ENCODE measurements at regions not wholly inside any gene's neighbourhood (a gene's known extent, or its start where the extent isn't known, plus 50 kb on each side); places are given as distances from the start of the nearest gene placed in this dataset.
"Not testable (repeated sequence)": the region's sequence is repeated elsewhere in the genome, so short reads cannot be mapped to it uniquely, and the experiment has no call there.

DNA sequence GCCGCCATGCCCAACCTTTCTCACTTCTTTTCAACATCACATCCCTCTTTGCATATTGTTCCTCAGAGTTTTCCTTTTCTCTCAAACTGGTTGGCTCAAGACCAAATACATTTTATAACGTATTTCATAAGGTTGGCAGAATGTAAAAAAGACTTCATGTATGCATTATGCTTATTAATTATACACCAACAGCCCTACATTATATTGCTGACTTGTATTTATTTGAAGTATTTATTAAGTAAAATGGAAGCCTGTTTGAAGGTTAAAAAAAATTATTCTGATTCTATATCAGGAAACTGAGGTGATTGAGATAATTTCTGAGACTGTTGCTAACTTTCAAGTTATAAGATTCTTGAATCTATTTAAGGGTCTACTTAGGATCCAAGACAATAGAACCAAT lies 208.0 kb upstream of the KCNH7 start:
- Histone ChIP-seq H3K4me3 (no peak overlapping the region), H3K27ac (no peak overlapping the region), H3K4me1 (replicated peaks in 1 of 2) (peaks cover 0 to 12% of the 10 kb centered on the region in 2 donors)
- no peak for ATAC-seq (replicated peaks in 6 of 8)
- in situ Hi-C loops (cut with MboI; ENCODE audit: low pct_unique_long_range_greater_than_20kb in 2 of 9, low sequenced_read_pairs in 9 of 9, unreplicated experiment in 9 of 9), result no loop called here
- WGBS, 10 experiments, result 0 to 100% (median 90%) methylated on average over 1 to 2 of the region's 2 CpGs; no CpG with 5 or more reads in 3 of the 10 experiments

DNA sequence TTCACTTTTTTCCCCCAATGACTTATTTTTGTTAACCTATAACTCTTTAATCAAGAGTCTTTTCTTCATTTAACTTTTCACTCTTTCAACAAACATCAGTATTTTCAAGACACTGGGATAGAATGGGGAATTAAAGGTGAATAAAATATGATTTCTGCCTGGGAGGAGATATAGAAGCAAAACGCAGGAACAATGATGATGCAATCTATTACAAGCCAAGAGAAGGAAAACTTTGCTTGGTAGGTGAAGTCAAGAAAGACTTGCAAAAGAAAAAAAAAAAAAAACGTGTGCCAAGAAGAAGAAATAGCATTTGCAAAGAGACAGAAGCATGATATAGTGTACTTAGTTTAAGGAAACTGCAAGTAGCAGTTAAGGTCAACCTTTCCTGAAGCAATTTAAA lies 207.3 kb upstream of the KCNH7 start:
- peaks cover 0 to 12% of the 10 kb centered on the region in 2 donors for H3K4me1 ChIP-seq (replicated peaks in 1 of 2)
- ATAC-seq (replicated peaks in 6 of 8), result no peak

DNA sequence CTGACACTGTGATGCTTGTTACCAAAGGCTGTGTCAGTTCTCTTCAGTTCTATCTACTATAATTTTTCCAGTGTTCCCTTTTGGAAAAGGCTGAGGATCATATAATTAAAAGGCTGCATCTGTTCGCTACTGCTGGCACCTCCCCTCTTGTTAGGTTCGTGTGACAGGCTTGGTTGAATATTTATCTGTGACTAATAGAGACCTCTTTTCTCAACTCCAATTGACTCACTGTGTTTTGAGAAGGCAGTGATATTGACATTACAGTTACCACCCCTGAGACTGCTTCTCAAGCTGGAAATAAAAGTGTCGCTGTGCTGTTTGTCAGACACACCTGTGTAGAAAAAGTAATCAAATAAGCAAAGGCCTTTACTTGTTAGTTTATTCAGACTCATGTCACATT lies 205.5 kb upstream of the KCNH7 start:
- peak; percentile 55 to 73 (median 62) for ATAC-seq (replicated peaks in 6 of 8)
- Histone ChIP-seq H3K27ac (no peak overlapping the region), H3K4me1 (replicated peaks in 1 of 2) (peaks cover 0 to 12% of the 10 kb centered on the region in 2 donors), H3K4me3 (no peak overlapping the region)
- in situ Hi-C loops (cut with MboI; ENCODE audit: low pct_unique_long_range_greater_than_20kb in 2 of 9, low sequenced_read_pairs in 9 of 9, unreplicated experiment in 9 of 9), result no loop called here
- WGBS, 10 experiments, result 0 to 54% (median 30%) methylated on average over 1 to 3 of the region's 3 CpGs; no CpG with 5 or more reads in 3 of the 10 experiments

More for the DNA sequence above, 207.3 kb upstream of the KCNH7 start:
- Histone ChIP-seq H3K4me3 (no peak overlapping the region), H3K27ac (no peak overlapping the region)
- WGBS, 10 experiments, result 0 to 100% (median 43%) methylated on average over 1 to 2 of the region's 2 CpGs
- in situ Hi-C loops (cut with MboI; ENCODE audit: low pct_unique_long_range_greater_than_20kb in 2 of 9, low sequenced_read_pairs in 9 of 9, unreplicated experiment in 9 of 9), result no loop called here

DNA sequence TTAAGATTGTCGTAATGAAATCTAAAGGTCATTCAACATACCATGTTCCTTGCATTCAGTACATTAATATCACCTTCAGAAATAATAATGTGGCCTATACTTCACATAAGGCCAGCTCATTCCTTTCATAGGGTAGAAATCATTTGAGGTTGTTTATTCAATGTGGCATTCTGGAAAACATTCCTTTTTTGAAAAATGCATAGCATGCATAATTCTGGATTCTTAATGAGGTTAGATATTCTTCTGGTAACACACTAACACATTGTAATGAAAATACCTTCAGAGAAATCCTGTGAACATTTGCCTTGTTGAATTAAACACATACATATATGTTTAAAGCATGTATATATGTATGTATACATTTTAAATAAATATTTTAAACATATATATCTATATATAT lies 204.6 kb upstream of the KCNH7 start:
- ATAC-seq (replicated peaks in 6 of 8), result peak in 1 of 8 experiments; percentile 17
- in situ Hi-C loops (cut with MboI; ENCODE audit: low pct_unique_long_range_greater_than_20kb in 2 of 9, low sequenced_read_pairs in 9 of 9, unreplicated experiment in 9 of 9), result no loop called here
- Histone ChIP-seq H3K4me1 (replicated peaks in 1 of 2) (peaks cover 0 to 12% of the 10 kb centered on the region in 2 donors), H3K4me3 (no peak overlapping the region), H3K27ac (no peak overlapping the region)
- 0 to 100% (median 27%) methylated on average over 1 of the region's 1 CpG; no CpG with 5 or more reads in 2 of the 10 experiments for WGBS, 10 experiments

DNA sequence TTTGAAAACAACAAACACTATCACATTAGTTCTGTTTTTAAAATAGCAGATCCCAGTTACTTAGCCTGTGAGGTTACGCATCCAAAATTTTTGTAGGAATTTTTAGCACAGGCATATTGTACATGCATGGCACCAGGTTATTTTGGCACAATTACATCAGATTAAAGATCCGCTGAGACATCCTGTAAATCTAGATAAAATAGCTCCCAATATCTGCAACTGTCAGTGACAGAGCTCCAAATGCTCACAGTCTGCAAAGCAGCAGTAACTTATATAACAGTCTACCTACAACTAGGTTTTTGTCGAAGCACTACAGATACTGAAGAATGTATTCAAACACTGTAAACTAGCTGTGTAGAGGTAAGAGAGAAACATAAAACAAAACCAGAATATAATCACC lies 200.7 kb upstream of the KCNH7 start:
- ATAC-seq (replicated peaks in 6 of 8), result no peak
- H3K27ac ChIP-seq, result no peak overlapping the region
- H3K4me3 ChIP-seq, result no peak overlapping the region
- WGBS, 10 experiments, result 39 to 100% (median 80%) methylated on average over 1 to 3 of the region's 3 CpGs; no CpG with 5 or more reads in 3 of the 10 experiments
- in situ Hi-C loops (cut with MboI; ENCODE audit: low pct_unique_long_range_greater_than_20kb in 2 of 9, low sequenced_read_pairs in 9 of 9, unreplicated experiment in 9 of 9), result no loop called here
- H3K4me1 ChIP-seq (replicated peaks in 1 of 2), result peaks cover 0 to 12% of the 10 kb centered on the region in 2 donors

DNA sequence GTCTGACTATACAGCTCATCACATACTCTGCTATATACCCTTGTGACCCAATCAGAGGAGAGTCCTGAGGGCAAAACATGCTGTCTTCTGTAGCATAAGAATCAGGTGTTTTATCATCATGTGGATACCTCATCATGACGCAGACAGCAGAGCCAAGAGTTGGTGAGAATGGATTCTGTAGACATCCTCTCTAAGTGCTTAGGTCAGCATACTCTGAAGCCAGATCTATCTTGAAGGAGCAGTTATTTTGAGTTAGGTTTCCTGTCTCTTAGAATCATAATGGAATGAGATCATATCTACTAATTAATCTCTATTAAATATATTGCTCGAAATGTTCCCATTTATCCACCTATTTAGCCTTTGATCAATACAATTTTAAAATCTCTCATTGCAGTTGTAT lies 190.2 kb upstream of the KCNH7 start:
- no peak for ATAC-seq (replicated peaks in 6 of 8)
- no peak overlapping the region for H3K4me3 ChIP-seq
- no peaks in the 10 kb centered on the region for H3K4me1 ChIP-seq (replicated peaks in 1 of 2)
- WGBS, 10 experiments, result 0 to 100% (median 81%) methylated on average over 1 to 2 of the region's 2 CpGs; no CpG with 5 or more reads in 2 of the 10 experiments
- no peak overlapping the region for H3K27ac ChIP-seq
- in situ Hi-C loops (cut with MboI; ENCODE audit: low pct_unique_long_range_greater_than_20kb in 2 of 9, low sequenced_read_pairs in 9 of 9, unreplicated experiment in 9 of 9), result no loop called here

DNA sequence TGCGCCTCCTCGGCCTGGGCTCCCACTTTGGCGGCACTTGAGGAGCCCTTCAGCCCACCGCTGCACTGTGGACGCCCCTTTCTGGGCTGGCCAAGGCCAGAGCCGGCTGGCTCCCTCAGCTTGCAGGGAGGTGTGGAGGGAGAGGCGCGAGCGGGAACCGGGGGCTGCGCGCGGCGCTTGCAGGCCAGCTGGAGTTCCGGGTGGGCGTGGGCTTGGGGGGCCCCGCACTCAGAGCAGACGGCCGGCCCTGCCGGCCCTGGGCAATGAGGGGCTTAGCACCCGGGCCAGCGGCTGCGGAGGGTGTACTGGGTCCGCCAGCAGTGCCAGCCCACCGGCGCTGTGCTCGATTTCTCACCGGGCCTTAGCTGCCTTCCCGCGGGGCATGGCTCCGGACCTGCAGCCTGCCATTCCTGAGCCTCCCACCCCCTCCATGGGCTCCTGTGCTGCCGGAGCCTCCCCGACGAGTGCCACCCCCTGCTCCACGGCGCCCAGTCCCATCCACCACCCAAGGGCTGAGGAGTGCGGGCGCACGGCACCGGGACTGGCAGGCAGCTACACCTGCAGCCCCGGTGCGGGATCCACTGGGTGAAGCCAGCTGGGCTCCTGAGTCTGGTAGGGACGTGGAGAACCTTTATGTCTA lies 187.7 kb upstream of the KCNH7 start:
- H3K4me1 ChIP-seq (replicated peaks in 1 of 2); H3K27ac ChIP-seq; H3K4me3 ChIP-seq; in situ Hi-C loops (cut with MboI; ENCODE audit: low pct_unique_long_range_greater_than_20kb in 2 of 9, low sequenced_read_pairs in 9 of 9, unreplicated experiment in 9 of 9); ATAC-seq (replicated peaks in 6 of 8): not testable (repeated sequence)
- WGBS, 10 experiments, result 56 to 100% (median 96%) methylated on average over 1 to 17 of the region's 43 CpGs; no CpG with 5 or more reads in 1 of the 10 experiments

DNA sequence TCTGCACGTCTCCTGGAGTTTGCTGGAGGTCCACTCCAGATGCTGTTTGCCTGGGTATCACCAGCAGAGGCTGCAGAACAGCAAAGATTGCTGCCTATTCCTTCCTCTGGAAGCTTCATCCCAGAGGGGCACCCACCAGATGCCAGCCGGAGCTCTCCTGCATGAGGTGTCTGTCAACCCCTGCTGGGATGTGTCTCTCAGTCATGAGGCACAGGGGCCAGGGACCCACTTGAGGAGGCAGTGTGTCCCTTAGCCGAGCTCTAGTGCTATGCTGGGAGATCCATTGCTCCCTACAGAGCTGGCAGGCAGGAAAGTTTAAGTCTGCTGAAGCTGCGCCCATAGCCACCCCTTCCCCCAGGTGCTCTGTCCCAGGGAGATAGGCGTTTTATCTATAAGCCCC lies 178.3 kb upstream of the KCNH7 start:
- H3K4me3 ChIP-seq; in situ Hi-C loops (cut with MboI; ENCODE audit: low pct_unique_long_range_greater_than_20kb in 2 of 9, low sequenced_read_pairs in 9 of 9, unreplicated experiment in 9 of 9); H3K4me1 ChIP-seq (replicated peaks in 1 of 2); H3K27ac ChIP-seq; ATAC-seq (replicated peaks in 6 of 8): not testable (repeated sequence)
- 0 to 81% (median 50%) methylated on average over 1 to 3 of the region's 5 CpGs; no CpG with 5 or more reads in 6 of the 10 experiments for WGBS, 10 experiments

DNA sequence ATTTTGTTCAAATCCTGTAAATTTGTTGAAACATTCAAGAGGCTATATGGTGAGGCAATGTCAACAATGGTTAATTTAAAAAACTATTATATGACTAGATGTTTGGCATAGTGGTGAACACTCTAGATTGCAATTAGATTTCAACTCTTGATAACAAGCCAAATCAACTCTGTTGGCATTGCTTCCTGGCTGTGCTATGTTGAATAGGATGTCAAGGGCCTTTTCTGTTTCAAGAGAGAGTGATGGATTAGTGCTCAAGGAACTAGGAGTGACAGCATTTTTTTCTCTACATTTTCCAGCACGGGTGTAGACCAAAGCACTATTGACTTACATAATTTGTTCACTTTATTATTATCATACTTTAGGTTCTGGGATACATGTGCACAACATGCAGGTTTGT lies 172.4 kb upstream of the KCNH7 start:
- H3K4me3 ChIP-seq, result no peak overlapping the region
- ATAC-seq (replicated peaks in 6 of 8), result no peak
- H3K27ac ChIP-seq, result no peak overlapping the region
- WGBS, 10 experiments, result 0 to 83% (median 21%) methylated on average over 1 of the region's 1 CpG; no CpG with 5 or more reads in 4 of the 10 experiments
- H3K4me1 ChIP-seq (replicated peaks in 1 of 2), result no peaks in the 10 kb centered on the region
- in situ Hi-C loops (cut with MboI; ENCODE audit: low pct_unique_long_range_greater_than_20kb in 2 of 9, low sequenced_read_pairs in 9 of 9, unreplicated experiment in 9 of 9), result no loop called here

DNA sequence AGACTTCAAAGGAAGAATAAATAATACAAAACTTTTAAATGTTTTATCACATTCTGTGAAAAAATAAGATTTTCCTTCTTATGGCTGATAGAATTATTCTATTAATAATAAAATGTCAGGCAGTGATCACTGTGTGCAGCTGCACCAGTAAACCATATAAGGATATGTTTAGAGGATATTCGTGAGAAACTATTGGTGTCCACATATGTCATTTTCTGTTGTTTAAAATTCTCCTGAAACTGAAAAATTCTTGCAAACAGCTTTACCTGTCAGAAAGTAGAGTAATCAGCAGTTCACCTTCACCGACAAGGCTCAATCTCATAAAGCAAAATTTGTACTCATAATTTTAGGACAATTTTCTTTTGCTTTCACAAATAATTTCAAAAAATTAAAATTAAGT lies 170.1 kb upstream of the KCNH7 start:
- no peaks in the 10 kb centered on the region for H3K4me1 ChIP-seq (replicated peaks in 1 of 2)
- WGBS, 10 experiments, result 0 to 100% (median 85%) methylated on average over 1 to 2 of the region's 2 CpGs; no CpG with 5 or more reads in 1 of the 10 experiments
- no peak overlapping the region for H3K27ac ChIP-seq
- no peak for ATAC-seq (replicated peaks in 6 of 8)
- no peak overlapping the region for H3K4me3 ChIP-seq
- in situ Hi-C loops (cut with MboI; ENCODE audit: low pct_unique_long_range_greater_than_20kb in 2 of 9, low sequenced_read_pairs in 9 of 9, unreplicated experiment in 9 of 9), result no loop called here

DNA sequence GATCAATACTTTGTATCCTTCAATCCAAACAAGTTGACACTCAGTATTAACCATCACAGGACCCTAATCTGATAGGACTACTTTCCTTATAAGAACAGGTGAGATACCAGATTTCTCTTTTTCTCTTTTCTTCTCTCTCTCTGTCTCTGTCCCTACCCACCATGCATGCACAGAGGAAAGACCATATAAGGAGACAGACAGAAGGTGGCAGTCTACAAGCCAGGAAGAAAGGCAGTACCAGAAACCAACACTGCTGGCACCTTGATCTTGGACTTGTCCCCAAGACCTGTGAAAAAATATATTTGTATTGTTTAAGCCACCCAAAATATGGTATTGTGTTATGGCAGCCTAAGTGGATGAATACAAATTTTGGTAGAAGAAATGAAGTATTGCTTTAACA lies 156.2 kb upstream of the KCNH7 start:
- Histone ChIP-seq H3K4me3 (no peak overlapping the region), H3K27ac (no peak overlapping the region), H3K4me1 (replicated peaks in 1 of 2) (no peaks in the 10 kb centered on the region)
- no peak for ATAC-seq (replicated peaks in 6 of 8)
- in situ Hi-C loops (cut with MboI; ENCODE audit: low pct_unique_long_range_greater_than_20kb in 2 of 9, low sequenced_read_pairs in 9 of 9, unreplicated experiment in 9 of 9), result no loop called here

DNA sequence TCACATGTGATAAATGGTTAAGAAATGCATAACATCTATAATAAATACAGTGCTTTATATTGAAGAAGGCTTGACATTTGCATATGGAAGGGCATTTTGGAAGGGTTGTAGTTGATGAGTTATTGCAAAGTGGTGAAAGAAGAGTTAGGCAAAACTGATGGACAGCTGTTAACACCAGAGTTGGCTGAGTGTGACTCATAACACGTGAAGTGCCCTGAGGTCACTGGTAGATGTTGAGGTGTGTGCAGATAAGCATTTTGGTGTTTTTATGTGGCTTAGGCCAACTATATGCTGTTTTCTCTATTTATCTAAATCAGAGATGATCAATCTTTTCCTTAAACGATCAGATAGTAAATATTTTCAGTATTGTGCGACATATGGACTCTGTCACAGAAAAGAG lies 154.3 kb upstream of the KCNH7 start:
- no peak for ATAC-seq (replicated peaks in 6 of 8)

DNA sequence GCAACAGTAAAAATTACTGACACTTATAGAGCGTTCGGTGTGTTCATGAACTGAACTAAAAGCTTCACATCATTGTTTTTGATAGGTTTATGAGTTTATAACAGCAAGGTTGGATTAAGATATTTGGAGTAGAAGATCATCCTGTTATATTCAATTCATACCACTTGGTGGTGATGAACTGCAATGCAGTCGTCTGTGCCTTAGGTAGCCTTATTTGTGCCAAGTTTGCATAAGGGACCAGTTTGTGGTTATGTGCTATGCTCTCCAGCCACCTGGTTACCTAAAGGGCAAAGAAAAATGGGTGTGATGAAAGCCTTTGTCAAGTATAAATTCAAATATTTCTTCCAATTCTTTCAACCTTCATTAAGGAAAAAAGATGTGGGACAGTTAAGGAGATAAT lies 150.9 kb upstream of the KCNH7 start:
- Histone ChIP-seq H3K4me3 (no peak overlapping the region), H3K27ac (no peak overlapping the region), H3K4me1 (replicated peaks in 1 of 2) (no peaks in the 10 kb centered on the region)
- 0 to 75% (median 44%) methylated on average over 1 to 3 of the region's 3 CpGs; no CpG with 5 or more reads in 1 of the 10 experiments for WGBS, 10 experiments
- ATAC-seq (replicated peaks in 6 of 8), result no peak
- in situ Hi-C loops (cut with MboI; ENCODE audit: low pct_unique_long_range_greater_than_20kb in 2 of 9, low sequenced_read_pairs in 9 of 9, unreplicated experiment in 9 of 9), result no loop called here

More for the DNA sequence above, 154.3 kb upstream of the KCNH7 start:
- in situ Hi-C loops (cut with MboI; ENCODE audit: low pct_unique_long_range_greater_than_20kb in 2 of 9, low sequenced_read_pairs in 9 of 9, unreplicated experiment in 9 of 9), result no loop called here
- H3K4me1 ChIP-seq (replicated peaks in 1 of 2), result no peaks in the 10 kb centered on the region
- H3K4me3 ChIP-seq, result no peak overlapping the region
- 0 to 87% (median 82%) methylated on average over 1 to 3 of the region's 3 CpGs; no CpG with 5 or more reads in 1 of the 10 experiments for WGBS, 10 experiments
- H3K27ac ChIP-seq, result no peak overlapping the region

DNA sequence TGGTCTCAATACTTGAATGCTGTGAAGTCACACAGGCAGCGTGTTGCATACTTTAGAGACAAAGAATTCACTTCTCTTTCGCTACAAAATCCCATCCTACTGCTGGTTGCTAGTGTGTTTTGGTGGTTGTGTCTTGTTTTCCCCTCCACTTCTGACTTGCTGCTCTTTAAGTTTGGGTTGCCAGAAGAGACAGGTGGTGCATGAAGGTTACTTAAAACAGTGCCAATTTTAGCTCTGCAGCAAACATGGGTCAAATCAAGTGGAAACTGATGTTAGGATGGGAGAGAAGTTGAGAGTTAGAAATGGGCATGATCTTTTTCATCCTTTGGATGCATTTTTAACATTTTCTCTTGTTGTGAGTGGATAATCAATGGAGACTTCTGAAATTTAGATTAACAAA lies 136.2 kb upstream of the KCNH7 start:
- H3K4me1 ChIP-seq (replicated peaks in 1 of 2), result no peaks in the 10 kb centered on the region
- H3K4me3 ChIP-seq, result no peak overlapping the region
- no peak for ATAC-seq (replicated peaks in 6 of 8)
- no peak overlapping the region for H3K27ac ChIP-seq
- WGBS, 10 experiments, result 0 to 100% (median 47%) methylated on average over 1 to 2 of the region's 2 CpGs; no CpG with 5 or more reads in 1 of the 10 experiments
- in situ Hi-C loops (cut with MboI; ENCODE audit: low pct_unique_long_range_greater_than_20kb in 2 of 9, low sequenced_read_pairs in 9 of 9, unreplicated experiment in 9 of 9), result no loop called here
